ENCODE measurements at regions not wholly inside any gene's neighbourhood (a gene's known extent, or its start where the extent isn't known, plus 50 kb on each side); places are given as distances from the start of the nearest gene placed in this dataset.

DNA sequence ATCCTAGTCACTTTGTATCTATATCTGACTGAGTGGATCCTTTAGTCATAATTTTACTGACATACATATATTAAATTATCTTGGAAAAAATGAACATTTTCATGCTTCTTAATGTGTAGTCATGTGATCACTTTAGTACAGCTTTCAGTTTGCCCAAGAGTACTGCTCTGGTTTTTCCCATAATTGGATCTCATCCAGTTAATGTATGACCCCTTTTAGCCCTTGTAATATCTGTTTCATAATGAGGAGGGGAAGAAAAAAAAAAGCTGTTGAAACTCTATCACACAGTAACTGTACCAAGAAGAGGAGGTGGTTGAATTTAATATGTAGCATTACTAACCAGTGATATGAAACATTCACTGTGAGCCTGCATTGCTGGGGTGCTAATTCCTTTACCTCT is 328.7 kb downstream of the PTPRC start:
- H3K36me3 ChIP-seq, result no peaks in the 10 kb centered on the region
- H3K4me3 ChIP-seq (ENCODE audit: low read depth, low read length), result no peak overlapping the region
- H3K4me1 ChIP-seq, result peaks cover 13% of the 10 kb centered on the region
- DNase-seq, result no peak
- no peak for TF ChIP-seq CTCF (IDR thresholded peaks at IDR 0.05; ENCODE audit: low read depth, low read length)
- no peaks in the 10 kb centered on the region for H3K9me3 ChIP-seq
- H3K27me3 ChIP-seq, result no peaks in the 10 kb centered on the region

DNA sequence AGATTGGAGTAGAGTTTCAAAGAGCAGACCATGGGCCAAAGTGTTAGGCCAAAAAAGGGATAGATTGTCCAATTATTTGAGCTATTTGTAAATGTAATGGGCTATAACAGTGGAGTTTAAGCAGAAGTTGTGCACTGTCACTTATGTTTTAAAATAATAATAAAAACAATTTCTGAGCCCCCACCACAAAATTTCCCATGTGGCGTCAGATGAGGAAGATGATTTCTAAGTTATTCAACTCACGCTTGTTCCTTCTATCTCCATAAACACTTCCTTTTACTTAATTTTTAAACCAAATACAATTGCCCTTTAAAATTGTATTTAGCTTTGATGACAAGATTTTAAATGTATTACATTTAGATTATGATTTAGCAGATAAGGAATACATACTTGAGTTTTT is 330.0 kb downstream of the PTPRC start:
- Histone ChIP-seq H3K4me3 (ENCODE audit: low read depth, low read length) (no peak overlapping the region), H3K4me1 (peaks cover 15% of the 10 kb centered on the region), H3K27me3 (no peaks in the 10 kb centered on the region), H3K9me3 (no peaks in the 10 kb centered on the region), H3K36me3 (no peaks in the 10 kb centered on the region)
- TF ChIP-seq CTCF (IDR thresholded peaks at IDR 0.05; ENCODE audit: low read depth, low read length), result no peak
- no peak for DNase-seq

DNA sequence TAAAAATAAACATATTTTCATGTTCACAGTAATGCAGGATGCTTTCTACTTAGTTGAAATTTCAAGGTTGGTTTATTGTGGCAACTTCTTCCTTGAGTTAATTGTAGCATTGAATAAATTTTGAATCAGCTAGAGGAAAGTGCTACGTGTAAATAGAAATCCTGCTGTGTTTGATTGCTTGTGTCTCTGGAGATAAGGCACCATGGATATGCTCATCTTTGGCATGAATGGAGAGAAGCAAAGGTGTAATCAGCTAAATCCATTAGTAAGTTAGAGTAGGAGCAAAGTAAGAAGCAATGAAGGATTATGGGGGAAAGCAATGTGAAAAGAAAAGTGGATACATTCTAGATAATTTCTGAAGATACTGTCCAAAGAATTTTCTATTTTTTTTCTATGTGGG is 331.1 kb downstream of the PTPRC start:
- Histone ChIP-seq H3K36me3 (no peaks in the 10 kb centered on the region), H3K4me3 (ENCODE audit: low read depth, low read length) (no peak overlapping the region)

GRCh38 chr1:198970916-198971315 is 332.1 kb downstream of the PTPRC start:
- Histone ChIP-seq H3K27me3 (no peaks in the 10 kb centered on the region), H3K9me3 (no peaks in the 10 kb centered on the region), H3K4me3 (ENCODE audit: low read depth, low read length) (no peak overlapping the region), H3K36me3 (no peaks in the 10 kb centered on the region), H3K4me1 (peaks cover 22% of the 10 kb centered on the region)
- TF ChIP-seq CTCF (IDR thresholded peaks at IDR 0.05; ENCODE audit: low read depth, low read length), result no peak
- DNase-seq, result no peak

More for the DNA sequence above, 331.1 kb downstream of the PTPRC start:
- no peak for DNase-seq
- H3K9me3 ChIP-seq, result no peaks in the 10 kb centered on the region
- no peak for TF ChIP-seq CTCF (IDR thresholded peaks at IDR 0.05; ENCODE audit: low read depth, low read length)
- peaks cover 22% of the 10 kb centered on the region for H3K4me1 ChIP-seq
- no peaks in the 10 kb centered on the region for H3K27me3 ChIP-seq

- DNase-seq, result no peak
- TF ChIP-seq CTCF (IDR thresholded peaks at IDR 0.05; ENCODE audit: low read depth, low read length), result no peak
- Histone ChIP-seq H3K4me3 (ENCODE audit: low read depth, low read length) (no peak overlapping the region), H3K9me3 (no peaks in the 10 kb centered on the region), H3K27me3 (no peaks in the 10 kb centered on the region), H3K4me1 (peaks cover 10% of the 10 kb centered on the region), H3K36me3 (no peaks in the 10 kb centered on the region)
These were observed 339.1 kb downstream of the PTPRC start for GRCh38 chr1:198977909-198978308.

GRCh38 chr1:198978523-198978922 is 339.7 kb downstream of the PTPRC start:
- H3K9me3 ChIP-seq, result no peaks in the 10 kb centered on the region
- DNase-seq, result no peak
- H3K36me3 ChIP-seq, result no peaks in the 10 kb centered on the region
- TF ChIP-seq CTCF (IDR thresholded peaks at IDR 0.05; ENCODE audit: low read depth, low read length), result no peak
- H3K27me3 ChIP-seq, result no peaks in the 10 kb centered on the region
- H3K4me3 ChIP-seq (ENCODE audit: low read depth, low read length), result no peak overlapping the region
- peaks cover 7% of the 10 kb centered on the region for H3K4me1 ChIP-seq

Measured in BE2C (cell line).